SKM-1 treated with dmso at 0.1 percent for 144 hours (cell line): ENCODE measurements at regions not wholly inside any gene's neighbourhood (a gene's known extent, or its start where the extent isn't known, plus 50 kb on each side); places are given as distances from the start of the nearest gene placed in this dataset.
A peak's percentile ranks its signal among the peaks of the same experiment; 100 is the strongest.
"Not testable (repeated sequence)": the region's sequence is repeated elsewhere in the genome, so short reads cannot be mapped to it uniquely, and the experiment has no call there.

Experiments
- DNase-seq: peaks from one replicate; lab custom pipeline; 2025; ENCODE audit not compliant: unreplicated experiment; lab: John Stamatoyannopoulos, UW

GRCh38 chrX:7409866-7410265, 261.9 kb upstream of the PUDP start:
- DNase-seq: no peak

- no peak for DNase-seq
Observed at GRCh38 chrX:7399373-7399772, 251.4 kb upstream of the PUDP start.

- DNase-seq: no peak
Observed at GRCh38 chrX:7390441-7390840, 242.5 kb upstream of the PUDP start.

GRCh38 chrX:7389576-7389975, 241.6 kb upstream of the PUDP start:
- DNase-seq: no peak

GRCh38 chrX:7385131-7385530, 237.2 kb upstream of the PUDP start:
- DNase-seq: no peak

- DNase-seq: peak; percentile 5
Observed at GRCh38 chrX:7378406-7378805, 230.5 kb upstream of the PUDP start.

GRCh38 chrX:7372825-7373525, 225.0 kb upstream of the PUDP start:
- no peak for DNase-seq

- no peak for DNase-seq
Observed at GRCh38 chrX:7362111-7362510, 214.2 kb upstream of the PUDP start.

- DNase-seq: no peak
Observed at GRCh38 chrX:7351926-7352325, 204.0 kb upstream of the PUDP start.

GRCh38 chrX:7347465-7347864, 199.5 kb upstream of the PUDP start:
- no peak for DNase-seq

- DNase-seq: no peak
Observed at GRCh38 chrX:7346021-7346420, 198.1 kb upstream of the PUDP start.

- no peak for DNase-seq
Observed at GRCh38 chrX:7343181-7343580, 195.2 kb upstream of the PUDP start.

- DNase-seq: not testable (repeated sequence)
Observed at GRCh38 chrX:7335816-7336362, 187.9 kb upstream of the PUDP start.

- no peak for DNase-seq
Observed at GRCh38 chrX:7334253-7334935, 186.4 kb upstream of the PUDP start.

GRCh38 chrX:7330971-7331746, 183.2 kb upstream of the PUDP start:
- no peak for DNase-seq

GRCh38 chrX:7330556-7330955, 182.6 kb upstream of the PUDP start:
- no peak for DNase-seq

GRCh38 chrX:7318661-7319060, 170.7 kb upstream of the PUDP start:
- DNase-seq: no peak

- no peak for DNase-seq
Observed at GRCh38 chrX:7318241-7318640, 170.3 kb upstream of the PUDP start.

GRCh38 chrX:7316887-7317286, 168.9 kb upstream of the PUDP start:
- no peak for DNase-seq

GRCh38 chrX:7316280-7316679, 168.3 kb upstream of the PUDP start:
- no peak for DNase-seq

- DNase-seq: no peak
Observed at GRCh38 chrX:7314425-7314824, 166.5 kb upstream of the PUDP start.

GRCh38 chrX:7307720-7308119, 159.8 kb upstream of the PUDP start:
- no peak for DNase-seq
